GM12878 (cell line): ENCODE measurements at regions not wholly inside any gene's neighbourhood (a gene's known extent, or its start where the extent isn't known, plus 50 kb on each side); places are given as distances from the start of the nearest gene placed in this dataset.

Experiments
- ATAC-seq: fragments of 200-7000 bp; cut with Tn5 transposase; 3 replicates; pipeline ENCODE4 v1.9.1; 2020; ENCODE audit warnings: mild to moderate bottlenecking, moderate library complexity
- BruUV-seq: library from RNA; stranded (reverse); fragments of 400-500 nt; replicated peaks from 2 replicates; lab custom pipeline; 2021; lab: Mats Ljungman, UMichigan
- CTCF ChIA-PET: fragments of 300-600 bp; sonication (Branson Sonifier 250); formaldehyde crosslinking; extraction: SDS; loops from one replicate; lab custom pipeline; 2021; ENCODE audit warnings: inconsistent platforms; lab: Yijun Ruan, JAX
- POLR2A ChIA-PET: fragments of 350-600 bp; formaldehyde crosslinking; extraction: SDS; loops from one replicate; lab custom pipeline; 2021; ENCODE audit warnings: inconsistent platforms; lab: Charles Lee
- RAD21 ChIA-PET: fragments of 300-600 bp; sonication (Branson Sonifier 250); formaldehyde crosslinking; loops from one replicate; lab custom pipeline; 2023; ENCODE audit warnings: antibody characterized with exemption; ENCODE audit not compliant: unreplicated experiment; lab: Charles Lee
- SMC1A ChIA-PET: fragments of 300-600 bp; sonication (Branson Sonifier 250); formaldehyde crosslinking; loops from one replicate; lab custom pipeline; 2023; ENCODE audit not compliant: unreplicated experiment, uncharacterized antibody; lab: Charles Lee
- DNase-seq: peaks from one replicate; pipeline ENCODE4 v3.0.0-alpha.2; 2011; ENCODE audit warnings: low read depth, low spot score
- FAIRE-seq: peaks from 3 replicates; lab custom pipeline; 2011; peaks lifted over from hg19 to GRCh38; lab: Jason Lieb, UNC
- H2AFZ ChIP-seq: 2 replicates; pipeline ENCODE4 v1.6.0; 2011; ENCODE audit warnings: low read depth, low read length, control low read depth; ENCODE audit not compliant: control insufficient read depth
- H3K27ac ChIP-seq: 2 replicates; pipeline ENCODE4 v1.5.1; 2011; ENCODE audit warnings: control low read depth; ENCODE audit not compliant: control insufficient read depth, insufficient read depth
- H3K27me3 ChIP-seq, 2 experiments: replicated peaks in 1 of 2; 2 replicates each; pipeline versions ENCODE4 v1.6.0 to v1.6.1; 2011; ENCODE audit warnings: low read length in 1 of 2; ENCODE audit not compliant: control insufficient read depth in 2 of 2, insufficient read depth in 2 of 2
- H3K36me3 ChIP-seq, 2 experiments: 2 replicates each; pipeline ENCODE4 v1.5.1; 2011; ENCODE audit warnings: low read length in 1 of 2; ENCODE audit not compliant: control insufficient read depth in 2 of 2, insufficient read depth in 2 of 2
- H3K4me1 ChIP-seq: 2 replicates; pipeline ENCODE4 v1.6.1; 2011; ENCODE audit warnings: mild to moderate bottlenecking, low read length, moderate library complexity, mixed read lengths; ENCODE audit not compliant: control insufficient read depth, insufficient read depth
- H3K4me2 ChIP-seq: 2 replicates; pipeline ENCODE4 v1.6.0; 2011; ENCODE audit warnings: control low read depth; ENCODE audit not compliant: control insufficient read depth, insufficient read depth
- H3K4me3 ChIP-seq: fragments of 200-600 bp; sonication (generic); 2 replicates; pipeline ENCODE4 v1.5.1; 2016
- H3K79me2 ChIP-seq: 2 replicates; pipeline ENCODE4 v1.6.0; 2011; ENCODE audit warnings: low read length; ENCODE audit not compliant: control insufficient read depth, insufficient read depth
- H3K9ac ChIP-seq: 2 replicates; pipeline ENCODE4 v1.8.0; 2011; ENCODE audit warnings: low read length, control low read depth, mixed read lengths; ENCODE audit not compliant: control insufficient read depth, insufficient read depth
- H3K9me3 ChIP-seq: replicated peaks from 3 replicates; pipeline ENCODE4 v1.5.1; 2011; ENCODE audit warnings: mild to moderate bottlenecking, low read length; ENCODE audit not compliant: control insufficient read depth, insufficient read depth
- H4K20me1 ChIP-seq: 2 replicates; pipeline ENCODE4 v1.6.0; 2011; ENCODE audit not compliant: control insufficient read depth, insufficient read depth
- CEBPB ChIP-seq, 2 experiments: fragments of 150-350 bp in 1 of 2; IDR thresholded peaks; 2 replicates each; pipeline ENCODE4 v1.6.1; 2012 to 2014; ENCODE audit warnings: low read depth in 2 of 2, low read length in 2 of 2, borderline replicate concordance in 1 of 2, inconsistent platforms in 1 of 2
- CREB1 ChIP-seq: IDR thresholded peaks from 2 replicates; pipeline ENCODE4 v1.6.1; 2012; ENCODE audit warnings: low read depth, mild to moderate bottlenecking, inconsistent platforms
- CUX1 ChIP-seq: IDR thresholded peaks from 2 replicates; pipeline ENCODE4 v1.6.1; 2012; ENCODE audit warnings: improper control_type of control experiment, low read depth, low read length; ENCODE audit not compliant: insufficient replicate concordance
- GATAD2B ChIP-seq: fragments of 450-650 bp; conservative IDR thresholded peaks from 2 replicates; pipeline ENCODE4 v1.6.1; 2017; ENCODE audit warnings: low read depth, mild to moderate bottlenecking, moderate library complexity
- HDAC2 ChIP-seq: fragments of 200-600 bp; sonication (generic); IDR thresholded peaks from 2 replicates; pipeline ENCODE4 v1.6.1; 2017
- MTA2 ChIP-seq: fragments of 450-650 bp; IDR thresholded peaks from 2 replicates; pipeline ENCODE4 v1.6.1; 2016; ENCODE audit warnings: low read depth, mild to moderate bottlenecking, moderate library complexity
- PKNOX1 ChIP-seq: fragments of 450-650 bp; IDR thresholded peaks from 2 replicates; pipeline ENCODE4 v1.6.1; 2016; ENCODE audit warnings: mild to moderate bottlenecking
- RB1 ChIP-seq: fragments of 450-650 bp; formaldehyde crosslinking; IDR thresholded peaks from 2 replicates; pipeline ENCODE4 v1.6.1; 2017; ENCODE audit warnings: mild to moderate bottlenecking, borderline replicate concordance
- RCOR1 ChIP-seq: conservative IDR thresholded peaks from 2 replicates; pipeline ENCODE4 v1.6.1; 2012; ENCODE audit warnings: low read depth, low read length, improper control_type of control experiment
- RUNX3 ChIP-seq: IDR thresholded peaks from 2 replicates; pipeline ENCODE4 v1.6.1; 2012; ENCODE audit warnings: low read length, inconsistent platforms
- WRNIP1 ChIP-seq: IDR thresholded peaks from 2 replicates; pipeline ENCODE4 v1.6.1; 2011; ENCODE audit warnings: low read depth, low read length, improper control_type of control experiment, borderline replicate concordance
- ZNF207 ChIP-seq: fragments of 450-650 bp; IDR thresholded peaks from 2 replicates; pipeline ENCODE4 v1.6.1; 2014; ENCODE audit warnings: antibody characterized with exemption, mild to moderate bottlenecking, borderline replicate concordance
- ZNF384 ChIP-seq: IDR thresholded peaks from 2 replicates; pipeline ENCODE4 v1.6.1; 2012; ENCODE audit warnings: low read depth, mild to moderate bottlenecking, low read length, improper control_type of control experiment, borderline replicate concordance
- ZSCAN29 ChIP-seq: fragments of 450-650 bp; IDR thresholded peaks from 2 replicates; pipeline ENCODE4 v1.6.1; 2017; ENCODE audit warnings: mild to moderate bottlenecking, moderate library complexity
- WGBS: methylation state at CpG from one replicate; pipeline ENCODE4 v1.1.6; 2016; ENCODE audit warnings: low lambda C conversion rate; ENCODE audit not compliant: insufficient replicate concordance, insufficient coverage; ENCODE audit errors: missing lambda C conversion rate; 5-methylcytosine and 5-hydroxymethylcytosine counted together
- in situ Hi-C: fragments of 300-500 bp; cut with MboI; formaldehyde crosslinking; loops from 9 replicates; pipeline ENCODE4 v1.14.3; 2018; ENCODE audit warnings: mixed read lengths
- intact Hi-C: fragments of 100-400 bp; cut with micrococcal nuclease; formaldehyde crosslinking; loops from one replicate; pipeline ENCODE4 v1.14.2; 2022; ENCODE audit not compliant: unreplicated experiment
- TF ChIP-seq, protein P1 (sequence below): fragments of 450-650 bp; IDR thresholded peaks from 2 replicates; pipeline ENCODE4 v1.6.1; 2017; ENCODE audit warnings: mild to moderate bottlenecking, moderate library complexity

GRCh38 chr21:28607545-28607944 lies 385.1 kb downstream of the LTN1 start:
- Histone ChIP-seq H3K4me1 (no peaks in the 10 kb centered on the region), H3K9ac (no peak overlapping the region), H3K79me2 (no peaks in the 10 kb centered on the region), H3K36me3 (no peaks in the 10 kb centered on the region), H3K4me2 (no peak overlapping the region), H4K20me1 (no peaks in the 10 kb centered on the region), H3K4me3 (no peak overlapping the region), H3K9me3 (no peaks in the 10 kb centered on the region; the same call in 2 of the 3 replicates), H2AFZ (no peak overlapping the region), H3K27ac (no peak overlapping the region), H3K27me3 (no peaks in the 10 kb centered on the region)
- SMC1A ChIA-PET, result no interaction called here
- DNase-seq, result no peak
- FAIRE-seq, result no peak
- no TSS peak for BruUV-seq
- ATAC-seq, result no peak
- 41% methylated on average over 4 of the region's 4 CpGs for WGBS
- in situ Hi-C loops (no loop called here), intact Hi-C loops (no loop called here)
- CTCF ChIA-PET, result interaction anchor here (0.7 kb wide), 1 partner anchor 1147 kb away, joined by 3 read pairs; no protein-coding TSS in a partner anchor
- POLR2A ChIA-PET, result no interaction called here
- RAD21 ChIA-PET, result no interaction called here
- no peak for TF ChIP-seq ZSCAN29
- no peak for TF ChIP-seq RB1
- no peak for TF ChIP-seq WRNIP1
- TF ChIP-seq ZNF207, result no peak
- TF ChIP-seq CEBPB (IDR thresholded peaks at IDR 0.05; ENCODE audit: borderline replicate concordance in 1 of 2, low read depth in 2 of 2, low read length in 2 of 2), result no peak
- no peak for TF ChIP-seq ZNF384
- TF ChIP-seq CREB1, result no peak
- no peak for TF ChIP-seq RUNX3
- no peak for TF ChIP-seq HDAC2
- TF ChIP-seq GATAD2B, result no peak
- TF ChIP-seq, protein P1, sequence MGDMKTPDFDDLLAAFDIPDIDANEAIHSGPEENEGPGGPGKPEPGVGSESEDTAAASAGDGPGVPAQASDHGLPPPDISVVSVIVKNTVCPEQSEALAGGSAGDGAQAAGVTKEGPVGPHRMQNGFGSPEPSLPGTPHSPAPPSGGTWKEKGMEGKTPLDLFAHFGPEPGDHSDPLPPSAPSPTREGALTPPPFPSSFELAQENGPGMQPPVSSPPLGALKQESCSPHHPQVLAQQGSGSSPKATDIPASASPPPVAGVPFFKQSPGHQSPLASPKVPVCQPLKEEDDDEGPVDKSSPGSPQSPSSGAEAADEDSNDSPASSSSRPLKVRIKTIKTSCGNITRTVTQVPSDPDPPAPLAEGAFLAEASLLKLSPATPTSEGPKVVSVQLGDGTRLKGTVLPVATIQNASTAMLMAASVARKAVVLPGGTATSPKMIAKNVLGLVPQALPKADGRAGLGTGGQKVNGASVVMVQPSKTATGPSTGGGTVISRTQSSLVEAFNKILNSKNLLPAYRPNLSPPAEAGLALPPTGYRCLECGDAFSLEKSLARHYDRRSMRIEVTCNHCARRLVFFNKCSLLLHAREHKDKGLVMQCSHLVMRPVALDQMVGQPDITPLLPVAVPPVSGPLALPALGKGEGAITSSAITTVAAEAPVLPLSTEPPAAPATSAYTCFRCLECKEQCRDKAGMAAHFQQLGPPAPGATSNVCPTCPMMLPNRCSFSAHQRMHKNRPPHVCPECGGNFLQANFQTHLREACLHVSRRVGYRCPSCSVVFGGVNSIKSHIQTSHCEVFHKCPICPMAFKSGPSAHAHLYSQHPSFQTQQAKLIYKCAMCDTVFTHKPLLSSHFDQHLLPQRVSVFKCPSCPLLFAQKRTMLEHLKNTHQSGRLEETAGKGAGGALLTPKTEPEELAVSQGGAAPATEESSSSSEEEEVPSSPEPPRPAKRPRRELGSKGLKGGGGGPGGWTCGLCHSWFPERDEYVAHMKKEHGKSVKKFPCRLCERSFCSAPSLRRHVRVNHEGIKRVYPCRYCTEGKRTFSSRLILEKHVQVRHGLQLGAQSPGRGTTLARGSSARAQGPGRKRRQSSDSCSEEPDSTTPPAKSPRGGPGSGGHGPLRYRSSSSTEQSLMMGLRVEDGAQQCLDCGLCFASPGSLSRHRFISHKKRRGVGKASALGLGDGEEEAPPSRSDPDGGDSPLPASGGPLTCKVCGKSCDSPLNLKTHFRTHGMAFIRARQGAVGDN, result no peak
- no peak for TF ChIP-seq CUX1
- no peak for TF ChIP-seq PKNOX1
- TF ChIP-seq MTA2, result no peak
- TF ChIP-seq RCOR1, result no peak
